Thyroid gland (tissue), 4 donors: ENCODE measurements at regions not wholly inside any gene's neighbourhood (a gene's known extent, or its start where the extent isn't known, plus 50 kb on each side); places are given as distances from the start of the nearest gene placed in this dataset.

Experiments
- CTCF ChIP-seq, 6 experiments: fragments of 200-600 bp in 3 of 6; fragments of 450-650 bp in 3 of 6; sonication (generic) in 3 of 6; IDR thresholded peaks; one replicate each; pipeline ENCODE4 v1.5.1; 2016 to 2019; ENCODE audit warnings: antibody characterized with exemption in 6 of 6, mild to moderate bottlenecking in 2 of 6, inconsistent platforms in 1 of 6, moderate library complexity in 1 of 6
- POLR2A ChIP-seq, 2 donors: fragments of 450-650 bp; IDR thresholded peaks; one replicate each; pipeline ENCODE4 v1.6.1; 2017; ENCODE audit warnings: antibody characterized with exemption in 2 of 2, mild to moderate bottlenecking in 2 of 2, moderate library complexity in 1 of 2

GRCh38 chr5:2075365-2075764, 192.6 kb upstream of the IRX4 start:
- no peak for TF ChIP-seq CTCF (IDR thresholded peaks at IDR 0.05)
- no peak for TF ChIP-seq POLR2A (IDR thresholded peaks at IDR 0.05)
